ENCODE measurements at regions not wholly inside any gene's neighbourhood (a gene's known extent, or its start where the extent isn't known, plus 50 kb on each side); places are given as distances from the start of the nearest gene placed in this dataset.

DNA sequence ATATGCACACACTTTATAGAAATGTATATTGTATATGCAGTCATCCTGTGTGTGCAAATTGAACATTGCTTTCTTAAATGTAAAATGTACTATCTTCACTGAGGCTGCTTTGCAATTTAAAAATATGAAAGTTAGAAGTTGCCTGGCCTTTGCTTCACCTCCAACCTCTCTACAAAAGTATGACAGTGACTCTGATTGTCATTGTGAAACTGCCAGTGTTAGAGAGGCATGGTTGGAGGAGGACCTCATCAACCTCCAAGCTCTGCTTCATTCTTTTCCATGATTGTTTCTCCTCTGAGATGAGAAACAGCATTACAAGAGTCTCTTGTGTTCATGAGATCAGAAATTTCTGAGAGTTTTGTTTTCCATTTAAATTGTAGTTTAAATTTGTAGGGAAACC, 185.5 kb downstream of the ZC3H11B start:
- TF ChIP-seq CTCF (IDR thresholded peaks at IDR 0.05) (no peak), EZH2 (IDR thresholded peaks at IDR 0.05) (no peak)

Data from neural progenitor cell (in vitro differentiated cells).